ENCODE measurements at regions not wholly inside any gene's neighbourhood (a gene's known extent, or its start where the extent isn't known, plus 50 kb on each side); places are given as distances from the start of the nearest gene placed in this dataset.

DNA sequence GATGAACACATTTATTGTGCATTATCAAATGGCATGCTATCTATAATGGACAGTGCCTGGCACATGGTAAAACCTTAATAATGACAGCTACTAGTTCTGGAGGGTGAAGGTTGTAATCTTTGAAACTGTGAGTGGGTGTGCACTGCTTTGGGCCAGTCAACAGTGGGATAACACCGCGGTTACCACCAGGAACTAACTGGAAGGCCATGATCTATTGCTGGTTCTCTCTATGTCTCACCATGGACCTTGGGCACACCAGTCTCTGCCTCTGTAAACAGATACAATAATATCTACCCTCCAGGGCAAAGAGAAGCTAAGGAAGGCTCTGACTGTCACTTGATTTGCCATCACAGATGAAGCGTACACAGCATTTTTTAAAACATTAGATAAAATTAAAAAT is 198.6 kb upstream of the ESRRG start:
- TF ChIP-seq, protein P1, sequence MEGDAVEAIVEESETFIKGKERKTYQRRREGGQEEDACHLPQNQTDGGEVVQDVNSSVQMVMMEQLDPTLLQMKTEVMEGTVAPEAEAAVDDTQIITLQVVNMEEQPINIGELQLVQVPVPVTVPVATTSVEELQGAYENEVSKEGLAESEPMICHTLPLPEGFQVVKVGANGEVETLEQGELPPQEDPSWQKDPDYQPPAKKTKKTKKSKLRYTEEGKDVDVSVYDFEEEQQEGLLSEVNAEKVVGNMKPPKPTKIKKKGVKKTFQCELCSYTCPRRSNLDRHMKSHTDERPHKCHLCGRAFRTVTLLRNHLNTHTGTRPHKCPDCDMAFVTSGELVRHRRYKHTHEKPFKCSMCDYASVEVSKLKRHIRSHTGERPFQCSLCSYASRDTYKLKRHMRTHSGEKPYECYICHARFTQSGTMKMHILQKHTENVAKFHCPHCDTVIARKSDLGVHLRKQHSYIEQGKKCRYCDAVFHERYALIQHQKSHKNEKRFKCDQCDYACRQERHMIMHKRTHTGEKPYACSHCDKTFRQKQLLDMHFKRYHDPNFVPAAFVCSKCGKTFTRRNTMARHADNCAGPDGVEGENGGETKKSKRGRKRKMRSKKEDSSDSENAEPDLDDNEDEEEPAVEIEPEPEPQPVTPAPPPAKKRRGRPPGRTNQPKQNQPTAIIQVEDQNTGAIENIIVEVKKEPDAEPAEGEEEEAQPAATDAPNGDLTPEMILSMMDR (IDR thresholded peaks at IDR 0.05): no peak
- TF ChIP-seq POLR2A (IDR thresholded peaks at IDR 0.05): no peak
